HG02678 (cell line): ENCODE measurements at regions not wholly inside any gene's neighbourhood (a gene's known extent, or its start where the extent isn't known, plus 50 kb on each side); places are given as distances from the start of the nearest gene placed in this dataset.

ENCODE experiments used
- ATAC-seq: cut with Tn5 transposase; IDR thresholded peaks from one replicate; pipeline ENCODE4 v1.9.1; 2021; ENCODE audit warnings: mild to moderate bottlenecking, moderate library complexity; ENCODE audit not compliant: unreplicated experiment

DNA sequence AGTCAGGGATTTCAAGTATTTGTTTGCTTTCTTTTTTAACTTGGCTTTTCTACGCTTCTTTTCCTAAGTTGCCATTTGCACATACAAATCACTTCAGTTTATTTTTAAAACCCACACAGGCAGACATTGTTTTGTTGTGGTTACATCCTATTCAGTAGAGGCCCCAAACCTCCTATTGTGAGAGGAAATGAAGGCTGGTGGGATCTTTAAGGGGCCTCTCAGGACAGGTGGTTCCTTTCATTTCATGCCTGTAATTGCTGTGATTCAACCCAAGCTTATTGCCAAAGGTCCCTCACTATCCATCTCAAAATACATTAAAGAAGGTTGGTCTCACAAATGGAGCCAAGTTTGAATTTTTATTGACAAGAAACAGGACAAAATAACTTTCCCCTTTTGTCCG lies 257.1 kb downstream of the ADAMTS20 start:
- ATAC-seq, result no peak

DNA sequence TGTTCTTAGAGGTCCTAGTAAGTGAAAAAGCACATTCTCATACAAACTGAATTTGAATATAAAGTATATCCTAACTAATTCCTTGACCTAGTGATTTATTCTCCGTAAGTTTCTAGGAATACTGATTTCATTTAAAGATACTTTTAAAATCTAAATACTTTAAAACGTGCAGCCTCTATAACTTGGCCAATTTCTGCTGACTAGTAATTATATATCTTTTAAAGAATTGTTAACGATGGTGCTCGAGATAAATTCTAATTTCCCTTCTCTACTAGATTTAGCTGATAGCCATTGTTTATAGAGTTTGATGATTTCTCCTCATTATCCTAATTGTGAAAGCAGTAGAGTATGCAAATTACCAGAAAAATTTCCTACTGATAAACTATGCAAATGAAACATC lies 257.9 kb downstream of the ADAMTS20 start:
- ATAC-seq, result no peak

DNA sequence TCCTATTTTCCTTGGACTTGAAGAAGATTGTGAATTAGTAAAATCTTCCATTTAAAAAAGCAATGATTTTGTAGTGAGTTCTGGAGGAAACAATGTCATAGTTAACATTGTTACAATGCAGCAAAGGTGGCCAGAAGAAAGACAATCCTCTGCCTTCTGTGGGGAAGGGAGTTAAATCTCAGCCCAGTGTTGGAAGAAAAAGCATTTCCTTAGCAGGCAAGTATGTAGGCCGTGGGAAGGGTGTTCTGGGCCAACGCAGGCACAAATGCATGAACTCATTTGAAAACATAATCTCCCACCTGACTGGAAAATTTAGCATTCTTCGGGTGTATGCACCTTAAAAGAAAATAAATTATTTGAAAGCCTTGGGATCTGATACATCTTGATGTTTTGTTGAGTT lies 258.6 kb downstream of the ADAMTS20 start:
- ATAC-seq, result no peak

DNA sequence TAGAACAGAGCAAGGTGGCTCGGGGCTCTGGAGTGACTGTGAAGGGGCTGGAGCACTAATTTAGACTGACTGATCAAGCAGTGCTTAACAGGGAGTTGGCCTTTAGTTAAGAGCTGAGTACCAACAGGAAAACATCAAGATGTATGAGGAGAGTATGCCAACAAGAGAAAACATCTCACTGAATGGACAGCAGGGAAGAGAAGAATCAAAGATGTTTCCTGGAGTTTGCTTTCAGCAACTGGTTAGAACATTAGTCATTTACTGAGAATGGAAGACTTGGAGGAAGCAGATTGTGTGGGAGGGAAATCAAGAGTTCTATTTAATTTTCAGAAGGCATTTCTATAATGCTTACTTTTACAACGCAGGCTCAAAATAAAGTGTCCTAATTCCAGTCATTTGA lies 259.3 kb downstream of the ADAMTS20 start:
- no peak for ATAC-seq

DNA sequence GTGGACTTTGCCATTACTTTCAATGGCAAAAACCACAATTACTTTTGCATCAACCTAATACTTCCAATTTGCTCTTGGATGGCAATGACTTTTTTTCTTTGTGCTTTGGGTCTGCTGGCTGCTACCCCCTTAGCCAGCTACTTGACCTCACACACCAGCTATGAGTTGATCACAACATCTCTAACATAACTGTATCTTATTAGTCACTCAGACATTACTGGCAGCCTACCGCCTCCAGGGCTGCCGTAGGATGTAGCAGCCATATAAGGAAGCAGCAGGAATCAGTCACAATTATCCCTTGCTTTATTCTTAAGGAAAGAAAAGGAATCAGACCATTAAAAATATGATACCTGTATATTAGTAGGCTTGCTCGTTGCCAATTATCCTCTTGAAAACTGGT lies 260.5 kb downstream of the ADAMTS20 start:
- ATAC-seq, result no peak

DNA sequence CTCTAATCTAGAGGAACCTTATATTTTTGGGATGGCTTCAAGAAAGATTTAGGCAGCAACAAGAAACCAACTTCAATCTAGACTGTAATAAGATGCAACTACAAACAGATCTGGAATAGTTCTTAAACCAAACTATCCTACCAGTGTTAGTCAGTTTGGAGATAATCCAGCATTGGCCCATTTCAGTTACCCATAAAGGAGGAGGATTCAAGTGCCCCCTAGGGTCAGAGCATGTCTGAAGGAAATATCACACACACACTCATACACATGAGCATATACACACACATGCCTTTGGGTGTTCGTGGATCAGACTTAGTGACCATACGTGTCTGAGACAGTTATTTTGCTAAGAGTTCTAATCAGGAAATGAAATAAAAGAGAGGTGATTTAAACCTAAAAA lies 261.2 kb downstream of the ADAMTS20 start:
- ATAC-seq, result no peak

DNA sequence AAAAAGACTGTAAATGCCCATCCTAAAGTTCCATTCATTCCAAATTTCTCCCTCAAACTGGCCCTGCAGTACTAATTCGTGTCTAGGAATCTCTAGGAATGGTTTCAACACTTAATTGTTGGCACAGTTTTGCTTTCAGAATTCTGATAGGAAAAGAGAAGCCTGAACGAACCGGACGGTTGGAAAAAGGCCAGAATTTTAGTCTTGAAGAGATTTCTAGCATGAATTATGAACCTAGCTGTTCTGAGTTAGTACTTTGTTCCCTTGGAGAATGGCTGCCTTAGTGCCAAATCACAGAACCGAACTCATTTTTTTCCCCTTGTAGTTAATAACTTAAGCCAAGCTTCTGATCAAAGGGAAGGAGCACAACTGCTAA lies 262.6 kb downstream of the ADAMTS20 start:
- ATAC-seq, result no peak

DNA sequence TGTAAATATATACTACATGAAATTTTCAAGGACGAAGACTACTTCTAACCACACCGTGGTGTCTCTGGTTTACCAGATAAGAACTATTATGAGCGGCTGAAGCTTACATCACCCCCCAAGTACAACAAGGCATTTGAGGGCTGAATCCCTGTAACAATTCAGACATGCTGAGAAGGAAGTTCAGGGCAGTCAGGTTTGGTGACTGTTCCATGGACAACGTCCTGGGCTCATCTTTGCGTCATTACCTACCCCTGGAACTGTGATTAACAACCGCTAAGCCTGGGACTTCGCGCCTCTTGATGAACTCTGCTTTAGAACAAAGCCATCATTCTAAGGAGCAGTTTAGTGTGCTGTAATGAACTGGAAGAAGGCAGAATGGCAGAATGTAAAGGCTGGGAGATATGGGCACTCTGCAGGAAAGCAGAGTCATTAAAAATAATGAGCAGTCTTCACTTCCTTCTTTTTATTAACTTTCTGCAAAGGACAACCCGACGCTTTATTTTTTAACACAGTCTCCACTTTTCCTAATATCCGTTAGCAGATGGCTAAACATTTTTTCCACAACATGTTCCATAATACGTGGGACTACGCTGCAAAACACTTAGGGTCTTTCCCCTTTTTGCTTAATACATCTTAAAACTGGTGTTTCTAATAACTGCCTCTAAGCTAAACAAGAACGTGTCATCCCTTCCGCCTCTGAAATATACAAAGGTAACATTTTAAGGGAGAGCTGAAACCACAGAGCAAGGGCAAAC lies 263.2 kb downstream of the ADAMTS20 start:
- ATAC-seq, result no peak

DNA sequence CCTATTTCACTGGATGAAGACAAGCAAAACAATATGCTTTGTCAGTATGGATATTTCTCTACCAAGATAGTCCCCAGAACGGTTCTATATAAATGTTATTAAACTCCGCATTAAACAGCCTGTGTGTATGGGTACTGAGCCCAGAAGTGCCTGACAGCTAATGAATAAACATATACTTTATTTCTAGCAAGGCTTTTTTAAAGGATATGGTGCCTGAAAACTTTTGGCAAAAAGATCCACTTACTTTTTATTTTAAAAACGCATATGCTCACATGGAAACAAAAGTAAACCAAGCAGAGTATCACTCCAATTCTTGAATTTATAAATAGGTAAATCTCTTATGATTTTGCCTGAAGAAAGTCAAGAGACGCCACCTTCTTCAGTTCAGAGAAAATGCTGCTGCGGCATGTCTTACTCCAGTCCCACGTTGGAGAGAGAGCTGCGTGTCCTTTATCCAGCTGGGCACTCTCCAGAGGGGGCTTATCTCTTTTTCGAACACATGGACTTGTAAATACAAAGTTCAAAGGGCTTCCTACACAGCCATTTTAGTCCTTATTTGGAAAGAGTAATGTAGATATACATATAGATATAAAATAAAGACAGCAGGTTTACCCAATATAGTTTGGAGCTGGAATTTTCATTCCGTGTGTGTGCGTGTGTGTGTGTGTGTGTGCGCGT lies 264.2 kb downstream of the ADAMTS20 start:
- ATAC-seq, result no peak

DNA sequence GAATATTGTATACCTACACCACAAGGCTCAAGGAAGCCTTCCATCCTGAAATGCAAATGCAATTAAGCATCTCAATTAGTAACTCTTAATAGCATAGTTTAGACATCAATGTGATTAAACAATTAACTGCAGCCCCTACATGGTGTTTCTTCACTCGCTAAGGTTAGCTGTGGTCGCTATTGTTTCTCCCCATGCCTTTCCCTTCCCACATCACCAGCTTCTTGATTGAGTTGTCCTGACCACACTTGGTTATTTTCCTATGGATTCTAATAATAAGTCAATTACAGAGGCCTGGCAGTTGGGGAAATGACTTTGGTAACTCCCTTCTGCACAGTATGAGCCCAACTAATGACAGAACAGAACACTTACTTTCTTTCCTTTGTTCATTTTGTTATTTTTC lies 265.0 kb downstream of the ADAMTS20 start:
- no peak for ATAC-seq

DNA sequence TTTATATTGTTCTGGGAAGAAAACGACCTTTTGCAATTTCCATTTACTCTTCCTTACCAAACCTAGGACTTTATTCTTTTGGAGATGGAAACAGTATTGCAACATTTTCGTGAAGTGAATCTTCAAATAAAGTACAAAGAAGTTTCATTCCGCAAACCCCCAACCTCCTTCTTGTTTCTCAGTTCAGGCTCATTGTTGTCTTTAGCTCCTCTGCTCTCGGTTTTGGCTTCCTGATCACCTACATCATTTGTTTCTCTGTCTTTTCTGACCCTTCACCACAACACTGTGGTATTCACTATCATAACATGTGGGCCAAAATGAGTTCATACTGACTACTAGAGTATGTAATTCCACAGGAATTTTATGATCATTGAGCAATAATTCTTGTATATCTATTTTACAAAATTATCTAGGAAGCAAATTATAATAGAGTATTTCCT lies 266.8 kb downstream of the ADAMTS20 start:
- ATAC-seq, result peak; percentile 92

DNA sequence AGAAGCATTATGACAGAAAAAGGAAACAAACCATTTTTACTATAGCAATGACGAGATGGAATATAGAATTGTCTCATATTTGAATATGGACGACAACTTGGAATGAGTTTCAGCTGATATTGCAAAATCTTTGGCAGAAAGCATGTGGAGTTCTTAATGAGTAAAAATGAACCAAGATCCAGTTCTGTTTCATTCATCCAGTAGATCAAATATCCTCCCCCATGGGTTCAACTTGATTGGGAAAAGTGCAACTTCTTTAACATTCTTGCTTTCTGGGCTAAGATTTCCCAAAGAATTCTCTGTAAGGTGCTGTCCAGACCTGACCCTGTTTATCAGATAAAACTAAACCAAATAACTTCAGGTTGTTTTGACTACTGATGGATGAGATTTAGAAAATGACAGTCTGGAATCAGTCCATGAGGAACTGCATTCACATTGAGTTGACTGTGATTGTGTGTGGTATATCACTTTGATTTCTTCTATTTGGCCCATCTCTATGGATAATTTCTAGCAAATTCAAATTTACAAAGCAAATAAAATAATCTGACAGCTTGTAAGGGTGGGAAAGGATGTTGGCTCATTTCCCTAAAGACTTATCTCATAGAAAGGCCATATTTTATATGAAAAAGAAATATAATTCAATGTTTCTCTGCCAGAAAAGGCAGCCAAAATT lies 267.4 kb downstream of the ADAMTS20 start:
- ATAC-seq, result no peak

DNA sequence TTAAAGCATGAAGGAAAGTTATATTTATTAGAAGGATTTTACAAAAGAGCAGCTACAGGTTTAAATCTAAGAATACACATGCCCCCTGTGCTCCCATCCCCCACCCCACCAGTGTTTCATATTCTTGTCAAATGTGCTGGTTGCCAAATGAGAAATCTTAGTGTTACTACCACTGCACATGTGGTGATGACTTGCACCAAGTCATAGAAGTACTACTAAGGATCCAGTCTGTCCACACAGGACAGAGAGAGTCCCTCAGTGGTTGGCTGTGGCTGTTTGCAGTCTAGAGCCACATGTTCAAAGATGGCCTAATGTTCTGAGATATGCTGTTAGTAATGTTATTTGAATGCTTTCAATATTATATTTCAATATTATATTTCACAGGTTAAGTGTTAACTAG lies 268.8 kb downstream of the ADAMTS20 start:
- ATAC-seq, result no peak

DNA sequence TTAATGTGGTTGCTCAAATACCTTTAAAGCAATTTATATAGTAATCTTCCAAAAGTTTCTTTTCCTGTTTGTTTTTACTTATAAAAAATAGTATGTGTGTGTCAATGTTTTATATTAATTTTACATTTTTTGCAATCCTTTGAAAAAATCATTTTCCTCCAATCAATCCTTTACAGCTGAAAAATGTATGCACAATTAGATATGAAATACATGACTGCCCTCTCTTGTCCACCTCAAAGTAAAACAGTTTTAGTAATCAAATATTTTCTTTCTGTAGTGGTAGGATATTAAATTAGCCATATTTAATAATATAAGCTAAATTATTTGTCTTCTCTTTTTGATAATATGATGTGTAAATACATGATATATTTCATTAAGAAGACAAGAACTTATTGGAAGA lies 269.9 kb downstream of the ADAMTS20 start:
- no peak for ATAC-seq

DNA sequence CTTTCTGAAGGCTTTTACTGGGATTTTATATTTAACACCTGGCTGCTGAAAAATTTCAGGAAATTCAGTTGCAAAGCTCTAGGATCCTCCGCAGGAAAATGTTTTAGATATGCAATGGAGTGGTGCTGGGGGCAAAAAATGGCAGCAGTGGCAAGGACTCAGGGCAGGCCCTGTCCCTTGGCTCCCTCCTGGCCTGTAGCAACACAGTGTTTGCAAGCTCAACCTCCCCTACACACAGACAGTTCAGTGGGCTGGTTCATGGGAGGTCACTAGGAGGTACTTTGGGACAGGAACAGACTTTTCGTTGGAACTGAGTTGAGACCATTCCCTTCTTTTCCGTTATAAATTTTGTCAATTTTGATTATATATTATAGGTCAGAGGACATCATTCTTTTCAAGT lies 270.4 kb downstream of the ADAMTS20 start:
- no peak for ATAC-seq

DNA sequence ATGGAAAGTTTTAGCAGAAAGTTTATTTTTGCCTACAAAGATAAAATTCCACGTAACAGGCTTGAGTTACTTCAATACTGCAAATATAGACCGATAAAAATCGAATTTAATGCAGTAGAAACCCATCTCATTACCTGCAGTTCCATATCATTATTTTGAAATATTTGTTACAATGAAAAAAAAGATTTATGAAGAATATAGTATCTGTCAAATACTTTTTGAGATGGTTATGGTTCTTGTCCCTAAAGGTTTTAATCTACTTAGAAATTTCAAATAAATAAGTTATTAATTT lies 273.5 kb downstream of the ADAMTS20 start:
- ATAC-seq, result no peak

DNA sequence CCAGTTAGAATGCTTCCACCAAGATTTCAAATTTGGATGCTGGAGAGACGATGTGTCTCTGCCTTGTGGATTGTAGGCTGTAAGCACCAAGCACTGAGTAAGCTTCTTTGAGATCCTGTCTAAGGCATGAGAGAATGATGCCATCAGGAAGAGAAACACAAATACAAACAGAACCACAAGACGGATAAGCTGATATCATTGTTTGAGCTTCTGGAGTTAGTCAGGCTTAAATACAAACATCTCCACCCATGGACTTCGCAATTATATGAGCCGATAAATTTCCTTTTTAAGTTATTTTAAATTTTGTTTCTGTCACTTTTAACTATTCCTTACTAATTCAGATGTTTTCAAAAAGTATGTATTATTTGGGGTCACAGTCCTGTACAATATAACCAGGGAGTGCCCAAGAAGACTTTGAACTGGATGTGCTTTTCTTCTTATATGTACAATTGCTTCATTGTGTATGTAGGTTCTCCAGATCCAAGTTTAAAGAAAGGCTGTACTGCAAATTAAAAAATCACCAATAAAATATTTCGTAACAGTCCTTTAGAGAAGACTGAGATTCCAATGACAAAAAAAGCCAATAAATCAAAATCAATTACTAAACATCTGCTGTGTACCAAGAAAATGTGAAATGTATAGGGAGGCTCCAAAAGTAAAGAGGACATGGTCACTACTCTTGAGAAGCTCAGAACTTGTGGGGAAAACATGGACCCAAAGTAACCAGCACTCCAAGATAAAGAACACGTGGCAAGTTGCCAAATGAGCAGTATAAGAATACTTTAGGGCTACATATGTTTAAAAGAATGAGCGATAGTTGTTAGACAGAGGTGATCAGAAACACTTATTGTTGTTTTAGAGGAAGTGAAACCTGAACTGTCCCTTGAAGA lies 274.1 kb downstream of the ADAMTS20 start:
- ATAC-seq, result peak; percentile 93

DNA sequence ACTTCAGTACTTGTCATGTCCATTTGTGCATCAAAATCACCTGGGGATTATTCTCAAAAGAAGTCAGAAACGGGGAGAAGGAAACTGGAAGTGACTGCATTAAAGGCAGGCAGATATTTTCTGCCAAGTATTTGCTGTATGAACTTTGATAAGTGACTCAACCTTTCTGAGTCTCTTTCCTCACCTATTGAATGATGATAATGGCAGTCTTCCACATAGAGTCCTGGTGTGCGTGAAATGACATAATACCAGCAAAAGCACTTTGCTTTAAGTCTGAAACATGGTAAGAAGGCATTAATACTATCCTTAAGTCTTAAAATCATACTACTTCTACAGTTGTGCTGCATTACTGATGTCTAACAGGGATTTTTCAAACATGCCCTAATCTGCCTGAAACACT lies 278.5 kb downstream of the ADAMTS20 start:
- no peak for ATAC-seq

DNA sequence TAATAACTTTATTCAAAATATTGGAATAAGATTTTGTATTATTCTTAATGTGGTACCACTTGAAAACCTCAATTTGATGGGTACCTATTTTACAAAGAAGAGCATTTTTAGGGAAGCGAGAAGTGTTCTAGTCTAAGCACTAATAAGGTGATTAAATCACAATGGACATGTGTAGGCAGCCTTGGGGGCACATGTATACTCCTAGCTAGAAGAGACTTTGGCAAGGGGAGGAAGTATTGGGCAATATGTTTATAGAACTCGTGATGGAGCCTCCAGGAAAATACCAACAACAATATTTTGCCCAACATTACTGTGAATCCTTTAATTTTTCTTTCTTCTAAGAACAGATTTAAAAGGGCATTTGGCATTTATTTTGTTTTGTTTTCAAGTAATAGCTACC lies 280.3 kb downstream of the ADAMTS20 start:
- ATAC-seq, result no peak

DNA sequence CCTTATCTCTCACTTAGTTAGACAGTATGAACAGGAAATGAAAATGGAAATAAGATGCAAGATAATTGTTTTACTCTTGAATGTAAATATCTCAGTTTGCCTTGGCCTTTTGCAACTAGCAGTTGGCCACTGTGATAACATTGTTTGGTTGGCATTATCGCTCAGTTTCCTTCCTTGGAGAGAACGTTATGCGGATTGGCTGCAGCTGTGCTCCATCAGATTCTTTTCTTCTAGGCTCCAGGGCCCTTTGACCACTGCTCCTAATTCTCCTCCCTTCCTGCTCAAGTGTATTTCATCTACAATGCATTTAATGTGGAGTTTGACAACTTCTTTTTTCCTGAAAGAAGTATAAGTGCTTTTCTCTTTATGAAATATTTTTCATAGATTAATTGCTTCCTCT lies 284.2 kb downstream of the ADAMTS20 start:
- ATAC-seq, result no peak

DNA sequence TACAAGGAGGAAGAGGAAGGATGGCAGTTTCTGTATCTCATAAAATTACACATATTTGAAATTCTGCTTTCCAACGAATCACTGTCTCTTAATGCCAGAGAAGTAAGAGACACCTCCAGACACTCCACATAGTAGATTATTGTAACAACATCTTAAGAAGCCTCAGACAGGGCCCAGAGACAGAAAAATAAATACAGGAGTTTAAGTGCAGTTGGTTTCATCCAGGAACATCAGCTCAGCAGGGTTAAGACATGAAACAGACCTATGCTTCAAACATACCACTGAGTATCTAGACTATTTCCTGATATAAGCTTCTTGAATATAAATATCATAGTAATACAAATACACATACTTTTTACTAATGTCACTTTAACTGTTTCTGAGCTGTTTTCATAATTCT lies 290.3 kb downstream of the ADAMTS20 start:
- no peak for ATAC-seq
